Transverse colon (tissue), 4 donors: ENCODE measurements at regions not wholly inside any gene's neighbourhood (a gene's known extent, or its start where the extent isn't known, plus 50 kb on each side); places are given as distances from the start of the nearest gene placed in this dataset.

Source experiments
- DNase-seq: peaks from one replicate; pipeline ENCODE4 v3.0.0-alpha.2; 2019
- H3K27ac ChIP-seq, 4 donors: fragments of 200-600 bp; sonication (generic); 2 replicates each; pipeline ENCODE4 v1.5.1; 2016 to 2018; ENCODE audit warnings: inconsistent platforms in 4 of 4
- H3K27me3 ChIP-seq: fragments of 200-600 bp; sonication (generic); 2 replicates; pipeline ENCODE4 v1.5.1; 2017; ENCODE audit warnings: inconsistent platforms
- H3K36me3 ChIP-seq, 4 donors: fragments of 200-600 bp; sonication (generic); 2 replicates each; pipeline ENCODE4 v1.5.1; 2017 to 2019; ENCODE audit warnings: inconsistent platforms in 4 of 4
- H3K4me1 ChIP-seq, 4 donors: fragments of 200-600 bp; sonication (generic); 2 replicates each; pipeline ENCODE4 v1.5.1; 2017 to 2020; ENCODE audit warnings: inconsistent platforms in 4 of 4
- H3K4me3 ChIP-seq, 4 donors: fragments of 200-600 bp; sonication (generic); 1 replicate in 1 of 4; 2 replicates in 3 of 4; pipeline versions ENCODE4 v1.5.1 to v1.6.1; 2017 to 2019; ENCODE audit warnings: inconsistent platforms in 4 of 4
- H3K9me3 ChIP-seq, 2 donors: fragments of 200-600 bp; sonication (generic); 2 replicates each; pipeline ENCODE4 v1.5.1; 2017 to 2019; ENCODE audit warnings: inconsistent platforms in 2 of 2
- EP300 ChIP-seq: sonication (generic); formaldehyde crosslinking; IDR thresholded peaks from one replicate; pipeline ENCODE4 v1.6.1; 2017; ENCODE audit warnings: antibody characterized with exemption, low read depth
- POLR2A ChIP-seq: fragments of 450-650 bp; IDR thresholded peaks from one replicate; pipeline ENCODE4 v1.6.1; 2016; ENCODE audit warnings: antibody characterized with exemption, mild to moderate bottlenecking, moderate library complexity
- POLR2AphosphoS5 ChIP-seq, 3 donors: sonication (generic); formaldehyde crosslinking; IDR thresholded peaks; one replicate each; pipeline ENCODE4 v1.6.1; 2016; ENCODE audit warnings: antibody characterized with exemption in 3 of 3
- WGBS, 2 donors: methylation state at CpG; one replicate each; pipeline ENCODE4 v1.1.5; 2018; ENCODE audit warnings: low coverage in 1 of 2; 5-methylcytosine and 5-hydroxymethylcytosine counted together
- in situ Hi-C, 4 donors: fragments of 200-750 bp; cut with MboI; loops; one replicate each; pipeline versions ENCODE4 v1.15.0 to v1.15.1; 2017; ENCODE audit warnings: low sequenced_read_pairs in 3 of 4, low pct_ligation_motif_present in 1 of 4, low pct_unique_long_range_greater_than_20kb in 1 of 4
- intact Hi-C: fragments of 100-400 bp; cut with DNase I; formaldehyde crosslinking; loops from one replicate; pipeline ENCODE4 v1.15.1; 2023; ENCODE audit warnings: low total_unique reads
- TF ChIP-seq, protein P1 (sequence below), 5 experiments: fragments of 200-600 bp in 3 of 5; fragments of 450-650 bp in 2 of 5; sonication (generic) in 3 of 5; IDR thresholded peaks; 1 replicate in 2 of 5; 2 replicates in 3 of 5; pipeline ENCODE4 v1.5.1; 2016 to 2017; ENCODE audit warnings: antibody characterized with exemption in 5 of 5, inconsistent platforms in 3 of 5, mild to moderate bottlenecking in 2 of 5, moderate library complexity in 1 of 5

DNA sequence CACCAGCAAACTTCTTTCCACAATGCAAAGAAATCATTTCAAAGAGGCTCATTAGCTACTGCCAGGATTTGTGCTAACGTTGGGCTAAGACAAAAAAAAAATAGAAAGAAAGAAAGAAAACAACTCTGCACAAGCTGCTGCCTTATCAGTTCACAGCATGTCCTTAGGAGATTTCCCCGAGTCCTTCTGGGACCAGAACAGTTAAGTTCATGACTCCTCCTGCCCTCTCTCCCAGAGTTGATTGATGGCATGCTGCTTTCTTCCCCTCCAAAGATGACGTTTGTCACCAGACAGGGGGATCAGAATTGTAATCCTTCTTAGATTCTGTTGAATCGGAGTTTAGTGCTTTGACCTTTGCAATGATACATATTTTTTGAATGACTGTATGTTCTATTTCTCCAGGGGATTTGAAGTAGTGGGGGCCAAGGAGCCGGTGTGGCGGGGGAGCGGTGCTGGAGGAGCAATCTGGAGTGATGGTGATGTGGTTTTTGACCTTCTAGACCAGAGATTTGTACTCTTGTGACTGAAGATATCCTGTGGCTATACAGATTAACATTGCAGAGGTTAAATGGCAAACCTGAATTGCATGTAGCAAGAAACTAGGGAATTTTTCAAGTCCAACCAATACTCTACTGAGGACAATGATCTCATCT is 409.2 kb upstream of the TMPO start:
- Histone ChIP-seq H3K4me3 (no peak overlapping the region), H3K9me3 (no peaks in the 10 kb centered on the region), H3K27ac (no peak overlapping the region), H3K4me1 (no peaks in the 10 kb centered on the region), H3K36me3 (no peaks in the 10 kb centered on the region), H3K27me3 (no peaks in the 10 kb centered on the region)
- intact Hi-C loops (no loop called here), in situ Hi-C loops (no loop called here)
- DNase-seq, result no peak
- TF ChIP-seq, protein P1, sequence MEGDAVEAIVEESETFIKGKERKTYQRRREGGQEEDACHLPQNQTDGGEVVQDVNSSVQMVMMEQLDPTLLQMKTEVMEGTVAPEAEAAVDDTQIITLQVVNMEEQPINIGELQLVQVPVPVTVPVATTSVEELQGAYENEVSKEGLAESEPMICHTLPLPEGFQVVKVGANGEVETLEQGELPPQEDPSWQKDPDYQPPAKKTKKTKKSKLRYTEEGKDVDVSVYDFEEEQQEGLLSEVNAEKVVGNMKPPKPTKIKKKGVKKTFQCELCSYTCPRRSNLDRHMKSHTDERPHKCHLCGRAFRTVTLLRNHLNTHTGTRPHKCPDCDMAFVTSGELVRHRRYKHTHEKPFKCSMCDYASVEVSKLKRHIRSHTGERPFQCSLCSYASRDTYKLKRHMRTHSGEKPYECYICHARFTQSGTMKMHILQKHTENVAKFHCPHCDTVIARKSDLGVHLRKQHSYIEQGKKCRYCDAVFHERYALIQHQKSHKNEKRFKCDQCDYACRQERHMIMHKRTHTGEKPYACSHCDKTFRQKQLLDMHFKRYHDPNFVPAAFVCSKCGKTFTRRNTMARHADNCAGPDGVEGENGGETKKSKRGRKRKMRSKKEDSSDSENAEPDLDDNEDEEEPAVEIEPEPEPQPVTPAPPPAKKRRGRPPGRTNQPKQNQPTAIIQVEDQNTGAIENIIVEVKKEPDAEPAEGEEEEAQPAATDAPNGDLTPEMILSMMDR (IDR thresholded peaks at IDR 0.05), result no peak
- no peak for TF ChIP-seq POLR2AphosphoS5 (IDR thresholded peaks at IDR 0.05)
- no peak for TF ChIP-seq POLR2A
- no peak for TF ChIP-seq EP300
- 46 to 54% methylated on average over 6 to 7 of the region's 7 CpGs for WGBS, 2 donors

- Histone ChIP-seq H3K4me3 (no peak overlapping the region), H3K36me3 (no peaks in the 10 kb centered on the region), H3K27ac (no peak overlapping the region), H3K4me1 (no peaks in the 10 kb centered on the region), H3K9me3 (no peaks in the 10 kb centered on the region), H3K27me3 (no peaks in the 10 kb centered on the region)
- TF ChIP-seq, protein P1 (IDR thresholded peaks at IDR 0.05), result no peak
- no peak for TF ChIP-seq POLR2AphosphoS5 (IDR thresholded peaks at IDR 0.05)
- TF ChIP-seq EP300, result no peak
- TF ChIP-seq POLR2A, result no peak
- WGBS, 2 donors, result 61% methylated on average over 3 of the region's 3 CpGs; no CpG with 5 or more reads in 1 of the 2 donors
- DNase-seq, result no peak
- intact Hi-C loops (no loop called here), in situ Hi-C loops (no loop called here)
Measured at GRCh38 chr12:98109266-98109665, 406.1 kb upstream of the TMPO start.

- H3K4me1 ChIP-seq, result no peaks in the 10 kb centered on the region
- intact Hi-C loops, result no loop called here
- H3K27ac ChIP-seq, result no peak overlapping the region
- TF ChIP-seq POLR2A (no peak), EP300 (no peak), POLR2AphosphoS5 (IDR thresholded peaks at IDR 0.05) (no peak)
- TF ChIP-seq, protein P1 (IDR thresholded peaks at IDR 0.05), result no peak
- H3K36me3 ChIP-seq, result no peaks in the 10 kb centered on the region
- 59 to 100% methylated on average over 1 to 8 of the region's 8 CpGs for WGBS, 2 donors
- no peak for DNase-seq
- H3K27me3 ChIP-seq, result no peaks in the 10 kb centered on the region
- in situ Hi-C loops, result no loop called here
- H3K4me3 ChIP-seq, result no peak overlapping the region
- no peaks in the 10 kb centered on the region for H3K9me3 ChIP-seq
Measured at GRCh38 chr12:98110536-98110935, 404.9 kb upstream of the TMPO start.

DNA sequence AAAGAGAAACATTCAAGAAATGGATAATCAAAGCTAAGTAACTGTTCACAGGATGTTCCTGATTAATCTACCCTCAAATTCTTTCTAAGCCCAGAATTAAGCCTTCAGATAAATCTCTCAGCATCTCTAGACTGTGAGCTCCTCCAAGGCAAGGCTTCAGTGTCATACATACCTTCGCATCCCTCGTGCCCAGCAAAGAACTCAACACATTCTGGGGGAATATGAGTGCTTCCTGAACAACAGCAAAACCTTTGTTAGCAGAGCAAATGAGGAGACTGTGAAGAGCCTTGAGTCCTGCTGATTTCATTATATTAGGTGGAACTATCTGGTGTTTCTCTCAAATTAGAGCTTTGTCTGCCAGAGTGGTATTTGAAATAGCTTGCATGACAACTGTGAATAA is 401.8 kb upstream of the TMPO start:
- no peaks in the 10 kb centered on the region for H3K4me1 ChIP-seq
- intact Hi-C loops (no loop called here), in situ Hi-C loops (no loop called here)
- TF ChIP-seq POLR2AphosphoS5 (IDR thresholded peaks at IDR 0.05) (no peak), POLR2A (no peak), EP300 (no peak)
- TF ChIP-seq, protein P1 (IDR thresholded peaks at IDR 0.05), result no peak
- WGBS, 2 donors, result 73 to 90% methylated on average over 2 of the region's 2 CpGs
- H3K9me3 ChIP-seq, result no peaks in the 10 kb centered on the region
- H3K27me3 ChIP-seq, result no peaks in the 10 kb centered on the region
- H3K27ac ChIP-seq, result no peak overlapping the region
- H3K4me3 ChIP-seq, result no peak overlapping the region
- H3K36me3 ChIP-seq, result no peaks in the 10 kb centered on the region
- DNase-seq, result no peak
